GM06990 (cell line): ENCODE measurements at regions not wholly inside any gene's neighbourhood (a gene's known extent, or its start where the extent isn't known, plus 50 kb on each side); places are given as distances from the start of the nearest gene placed in this dataset.
A peak's percentile ranks its signal among the peaks of the same experiment; 100 is the strongest.

ENCODE experiments used
- DNase-seq: peaks from one replicate; pipeline ENCODE4 v3.0.0-alpha.2; 2011; ENCODE audit not compliant: insufficient read length; ENCODE audit errors: extremely low read depth
- H3K27me3 ChIP-seq: replicated peaks from 2 replicates; pipeline ENCODE4 v1.6.0; 2011; ENCODE audit warnings: low read length; ENCODE audit not compliant: control insufficient read depth, insufficient read depth
- H3K36me3 ChIP-seq: 2 replicates; pipeline ENCODE4 v1.5.1; 2011; ENCODE audit warnings: low read length; ENCODE audit not compliant: control insufficient read depth, insufficient read depth
- H3K4me3 ChIP-seq: replicated peaks from 2 replicates; pipeline ENCODE4 v1.5.1; 2011; ENCODE audit warnings: low read depth, mild to moderate bottlenecking, control low read depth, low read length
- TF ChIP-seq, protein P1 (sequence below): IDR thresholded peaks from 2 replicates; pipeline ENCODE4 v1.5.1; 2011; ENCODE audit warnings: low read length, control low read depth, mild to moderate bottlenecking, inconsistent platforms; ENCODE audit not compliant: insufficient read depth, poor library complexity, severe bottlenecking

DNA sequence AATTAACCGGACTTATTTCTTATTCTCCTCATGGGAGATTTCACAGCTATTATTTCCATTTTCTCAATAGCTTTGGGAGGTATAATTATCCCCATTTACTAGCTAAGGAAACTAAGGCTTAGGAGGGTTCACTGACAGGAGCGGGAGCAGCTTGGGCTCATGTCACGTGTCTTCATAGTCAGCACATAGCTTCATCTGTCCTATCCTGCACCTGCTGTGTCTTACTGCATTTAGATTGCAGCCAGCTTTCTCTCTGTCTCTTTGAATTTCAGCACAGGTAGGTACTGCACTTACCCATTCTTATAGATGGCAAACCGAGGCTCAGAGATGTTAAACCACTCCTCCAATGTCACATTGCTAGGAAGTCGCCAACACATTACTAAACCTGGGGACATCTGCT is 839.9 kb downstream of the MAFB start:
- no peak for DNase-seq
- Histone ChIP-seq H3K36me3 (no peaks in the 10 kb centered on the region), H3K4me3 (no peak overlapping the region), H3K27me3 (no peaks in the 10 kb centered on the region)
- TF ChIP-seq, protein P1, sequence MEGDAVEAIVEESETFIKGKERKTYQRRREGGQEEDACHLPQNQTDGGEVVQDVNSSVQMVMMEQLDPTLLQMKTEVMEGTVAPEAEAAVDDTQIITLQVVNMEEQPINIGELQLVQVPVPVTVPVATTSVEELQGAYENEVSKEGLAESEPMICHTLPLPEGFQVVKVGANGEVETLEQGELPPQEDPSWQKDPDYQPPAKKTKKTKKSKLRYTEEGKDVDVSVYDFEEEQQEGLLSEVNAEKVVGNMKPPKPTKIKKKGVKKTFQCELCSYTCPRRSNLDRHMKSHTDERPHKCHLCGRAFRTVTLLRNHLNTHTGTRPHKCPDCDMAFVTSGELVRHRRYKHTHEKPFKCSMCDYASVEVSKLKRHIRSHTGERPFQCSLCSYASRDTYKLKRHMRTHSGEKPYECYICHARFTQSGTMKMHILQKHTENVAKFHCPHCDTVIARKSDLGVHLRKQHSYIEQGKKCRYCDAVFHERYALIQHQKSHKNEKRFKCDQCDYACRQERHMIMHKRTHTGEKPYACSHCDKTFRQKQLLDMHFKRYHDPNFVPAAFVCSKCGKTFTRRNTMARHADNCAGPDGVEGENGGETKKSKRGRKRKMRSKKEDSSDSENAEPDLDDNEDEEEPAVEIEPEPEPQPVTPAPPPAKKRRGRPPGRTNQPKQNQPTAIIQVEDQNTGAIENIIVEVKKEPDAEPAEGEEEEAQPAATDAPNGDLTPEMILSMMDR = no peak

DNA sequence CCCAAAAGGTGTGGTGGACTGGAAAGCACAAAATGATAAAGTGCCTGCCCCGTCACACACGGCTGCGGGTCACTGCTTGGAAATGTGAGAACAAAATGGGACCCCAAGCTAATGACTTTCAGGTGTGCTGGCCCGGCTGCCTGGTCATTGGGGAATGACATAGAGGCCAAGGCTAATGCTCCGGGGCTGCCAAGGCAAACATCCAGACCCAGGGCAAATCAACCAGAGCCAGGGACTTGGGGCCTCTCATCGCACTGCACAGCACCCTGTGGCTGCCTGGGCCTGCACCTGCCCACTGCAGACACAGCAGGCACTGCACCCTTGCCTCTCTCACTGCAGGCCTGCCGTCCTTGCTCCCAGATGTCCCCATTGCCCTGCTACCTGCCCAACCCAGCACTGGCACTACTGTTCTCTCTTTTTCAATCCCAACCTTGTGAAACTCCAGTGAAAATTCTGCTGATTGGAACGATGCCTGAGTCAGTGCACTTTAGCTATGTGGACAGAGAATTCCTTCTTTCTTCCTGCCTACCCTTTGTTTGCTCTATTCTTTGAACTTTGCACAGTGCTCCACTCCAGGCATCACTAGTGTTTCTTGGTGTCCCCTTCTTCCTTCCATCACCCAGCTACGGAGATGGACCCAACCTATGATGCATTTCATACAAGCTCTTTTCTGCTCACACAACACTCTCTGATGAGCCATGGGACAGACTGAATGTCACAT is 849.5 kb downstream of the MAFB start:
- DNase-seq = no peak

DNA sequence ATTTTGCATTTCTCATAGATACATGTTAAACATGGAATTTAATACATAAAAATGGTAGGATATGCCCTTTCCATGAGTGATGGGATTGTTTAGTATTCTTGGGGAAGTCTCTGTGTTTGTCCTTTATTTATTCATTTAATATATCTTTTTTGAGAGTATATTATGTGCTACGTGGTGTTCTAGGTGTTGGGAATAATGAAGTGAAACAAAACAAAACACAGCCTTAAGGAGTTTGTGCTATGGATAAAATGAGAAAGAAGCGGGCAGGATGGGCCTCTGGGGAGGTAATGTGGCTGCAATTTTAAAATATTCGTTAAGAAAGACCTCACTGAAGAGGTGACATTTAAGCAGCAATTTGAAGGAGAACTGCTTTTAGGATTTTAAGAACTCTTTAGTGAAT is 851.5 kb downstream of the MAFB start:
- Histone ChIP-seq H3K36me3 (no peaks in the 10 kb centered on the region), H3K27me3 (no peaks in the 10 kb centered on the region), H3K4me3 (no peak overlapping the region)
- no peak for DNase-seq
- TF ChIP-seq, protein P1 = no peak

More for the DNA sequence above, 849.5 kb downstream of the MAFB start:
- Histone ChIP-seq H3K4me3 (no peak overlapping the region), H3K36me3 (no peaks in the 10 kb centered on the region), H3K27me3 (no peaks in the 10 kb centered on the region)
- TF ChIP-seq, protein P1 = no peak

DNA sequence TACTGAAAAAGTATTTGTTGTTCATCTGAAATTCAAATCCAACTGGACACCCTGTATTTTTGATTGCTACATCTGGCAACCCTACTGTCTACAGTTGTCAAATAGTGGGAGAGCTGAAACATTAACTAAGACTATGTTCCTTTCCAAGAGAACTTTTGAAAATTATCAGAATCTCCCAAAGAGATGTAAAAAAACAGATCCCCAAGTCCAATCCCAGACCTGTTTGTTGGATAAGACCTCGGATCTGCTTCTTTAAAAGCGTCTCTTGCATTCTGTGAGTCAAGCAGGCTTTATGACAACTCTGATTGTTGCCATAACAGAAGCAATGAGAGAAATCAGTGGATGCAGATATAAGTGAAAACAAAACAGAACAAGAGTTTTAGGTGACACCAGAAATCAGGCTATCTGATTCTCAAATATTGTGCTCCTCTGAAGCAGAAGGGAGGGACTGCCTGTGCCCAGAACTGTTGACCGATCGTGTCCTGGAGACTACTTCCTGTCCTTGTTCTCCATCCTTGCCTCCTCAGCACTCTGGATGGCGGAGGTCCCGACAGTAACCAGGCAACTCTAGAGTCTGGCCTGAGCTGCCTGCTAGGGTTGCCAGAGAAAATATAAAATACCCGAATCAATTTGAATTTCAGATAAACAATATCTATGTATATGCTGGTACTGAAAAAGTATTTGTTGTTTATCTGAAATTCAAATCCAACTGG is 853.8 kb downstream of the MAFB start:
- H3K4me3 ChIP-seq = no peak overlapping the region
- no peaks in the 10 kb centered on the region for H3K36me3 ChIP-seq
- no peak for DNase-seq
- TF ChIP-seq, protein P1 = no peak
- H3K27me3 ChIP-seq = no peaks in the 10 kb centered on the region

DNA sequence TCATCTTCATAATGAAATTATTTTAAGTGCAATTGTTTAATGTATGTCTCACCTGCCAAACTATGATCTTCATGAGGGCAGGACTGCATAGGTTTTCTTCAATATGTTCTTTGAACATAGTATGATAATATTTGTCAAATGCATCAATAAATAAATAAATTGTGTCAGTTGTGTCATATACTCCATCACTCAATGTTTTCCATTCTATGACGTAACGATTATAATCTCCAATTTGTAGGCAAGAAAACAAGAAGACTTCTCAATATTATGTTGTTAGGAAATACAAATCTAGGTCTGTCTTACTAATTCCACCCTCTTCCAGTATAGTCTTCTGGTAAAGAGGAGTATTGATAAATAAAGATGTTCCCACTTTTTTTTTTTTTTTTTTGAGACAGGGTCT is 858.1 kb downstream of the MAFB start:
- TF ChIP-seq, protein P1 = no peak
- DNase-seq = no peak
- no peak overlapping the region for H3K4me3 ChIP-seq
- no peaks in the 10 kb centered on the region for H3K27me3 ChIP-seq
- H3K36me3 ChIP-seq = no peaks in the 10 kb centered on the region

DNA sequence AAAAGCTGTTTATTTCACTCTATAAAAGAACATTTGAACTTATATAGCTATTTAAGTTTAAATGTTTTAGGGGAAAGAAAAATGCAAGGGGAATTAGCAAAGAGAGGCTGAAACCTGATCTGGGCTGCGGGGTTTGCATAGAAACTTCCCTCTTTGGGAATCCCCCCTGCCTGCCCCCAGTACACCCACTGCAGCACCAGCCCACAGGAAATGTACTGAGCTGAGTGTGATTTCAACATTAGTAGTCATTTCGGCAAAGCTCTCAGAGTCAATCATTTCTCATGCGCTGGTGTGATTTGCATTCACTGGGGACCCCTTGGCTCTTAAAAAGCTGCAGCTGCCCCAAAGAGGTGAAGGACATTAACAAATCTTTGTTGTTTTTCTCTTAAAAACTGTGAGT is 859.4 kb downstream of the MAFB start:
- peak; percentile 48 for DNase-seq
- H3K36me3 ChIP-seq = no peaks in the 10 kb centered on the region
- TF ChIP-seq, protein P1 = no peak
- H3K4me3 ChIP-seq = no peak overlapping the region
- no peaks in the 10 kb centered on the region for H3K27me3 ChIP-seq
